ENCODE measurements at regions not wholly inside any gene's neighbourhood (a gene's known extent, or its start where the extent isn't known, plus 50 kb on each side); places are given as distances from the start of the nearest gene placed in this dataset.
"Not testable (repeated sequence)": the region's sequence is repeated elsewhere in the genome, so short reads cannot be mapped to it uniquely, and the experiment has no call there.

GRCh38 chr16:88151859-88152843 lies 200.9 kb downstream of the BANP start:
- not testable (repeated sequence) for H3K27ac ChIP-seq (ENCODE audit: low read depth, low read length); DNase-seq; H4K5ac ChIP-seq (ENCODE audit: low read length); H3K79me2 ChIP-seq (ENCODE audit: control insufficient read depth, insufficient read depth, low read length); H2BK15ac ChIP-seq (replicated peaks; ENCODE audit: low read depth); H3K4me2 ChIP-seq (ENCODE audit: low read length); H3K4me3 ChIP-seq (ENCODE audit: low read length); H3K18ac ChIP-seq (ENCODE audit: low read length); H3K36me3 ChIP-seq (ENCODE audit: control insufficient read depth, insufficient read depth, low read length); H4K8ac ChIP-seq (ENCODE audit: low read depth, low read length); H3K9ac ChIP-seq (ENCODE audit: low read length); H3K4me1 ChIP-seq (ENCODE audit: control insufficient read depth, low read depth, low read length); H3K27me3 ChIP-seq (ENCODE audit: insufficient read depth, low read length, poor library complexity); H2AK5ac ChIP-seq (ENCODE audit: low read length); H3K56ac ChIP-seq (ENCODE audit: low read length); H3K79me1 ChIP-seq (ENCODE audit: low read length); H3K4ac ChIP-seq (ENCODE audit: low read depth, low read length); H2BK5ac ChIP-seq (ENCODE audit: low read length); H2BK120ac ChIP-seq (ENCODE audit: low read depth, low read length); H3K23ac ChIP-seq (ENCODE audit: low read length)
- no CpG with 5 or more reads among the region's 27 CpGs for WGBS (ENCODE audit: extremely low coverage, insufficient coverage, low lambda C conversion rate)

GRCh38 chr16:88152879-88153278 lies 201.6 kb downstream of the BANP start:
- not testable (repeated sequence) for H3K4ac ChIP-seq (ENCODE audit: low read depth, low read length); H3K4me1 ChIP-seq (ENCODE audit: control insufficient read depth, low read depth, low read length); H3K79me1 ChIP-seq (ENCODE audit: low read length); H4K8ac ChIP-seq (ENCODE audit: low read depth, low read length); H3K23ac ChIP-seq (ENCODE audit: low read length); H2AK5ac ChIP-seq (ENCODE audit: low read length); H2BK120ac ChIP-seq (ENCODE audit: low read depth, low read length); H3K79me2 ChIP-seq (ENCODE audit: control insufficient read depth, insufficient read depth, low read length); H3K18ac ChIP-seq (ENCODE audit: low read length); H2BK5ac ChIP-seq (ENCODE audit: low read length); H3K27me3 ChIP-seq (ENCODE audit: insufficient read depth, low read length, poor library complexity); H3K56ac ChIP-seq (ENCODE audit: low read length); H2BK15ac ChIP-seq (replicated peaks; ENCODE audit: low read depth); H3K4me3 ChIP-seq (ENCODE audit: low read length); DNase-seq; H3K9ac ChIP-seq (ENCODE audit: low read length); H3K27ac ChIP-seq (ENCODE audit: low read depth, low read length); H3K4me2 ChIP-seq (ENCODE audit: low read length); H3K36me3 ChIP-seq (ENCODE audit: control insufficient read depth, insufficient read depth, low read length); H4K5ac ChIP-seq (ENCODE audit: low read length)
- WGBS (ENCODE audit: extremely low coverage, insufficient coverage, low lambda C conversion rate) = no CpG with 5 or more reads among the region's 20 CpGs

DNA sequence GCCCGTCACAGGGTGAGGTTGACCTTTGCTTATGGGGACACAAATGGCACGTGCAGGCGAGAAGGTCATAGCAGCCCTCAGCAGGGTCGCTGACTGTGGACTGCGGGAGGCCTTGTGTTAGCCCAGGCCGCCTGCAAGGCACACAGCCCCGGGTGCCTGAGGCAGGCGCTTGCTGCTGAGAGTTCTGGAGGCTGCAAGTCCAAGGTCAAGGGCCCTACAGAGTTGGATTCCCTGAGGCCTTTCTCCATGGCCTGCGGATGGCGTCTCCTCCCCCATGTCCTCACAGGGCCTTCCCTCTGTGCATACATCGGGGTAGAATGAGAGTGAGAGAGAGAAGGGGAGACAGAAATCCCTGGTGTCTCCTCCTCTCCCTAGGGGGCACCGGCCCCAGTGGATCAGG lies 202.3 kb downstream of the BANP start:
- not testable (repeated sequence) for DNase-seq; H3K79me1 ChIP-seq (ENCODE audit: low read length); H2AK5ac ChIP-seq (ENCODE audit: low read length); H3K36me3 ChIP-seq (ENCODE audit: control insufficient read depth, insufficient read depth, low read length); H3K18ac ChIP-seq (ENCODE audit: low read length); H3K4ac ChIP-seq (ENCODE audit: low read depth, low read length); H2BK5ac ChIP-seq (ENCODE audit: low read length); H3K9ac ChIP-seq (ENCODE audit: low read length); H3K4me1 ChIP-seq (ENCODE audit: control insufficient read depth, low read depth, low read length); H2BK15ac ChIP-seq (replicated peaks; ENCODE audit: low read depth); H3K56ac ChIP-seq (ENCODE audit: low read length); H2BK120ac ChIP-seq (ENCODE audit: low read depth, low read length); H3K4me3 ChIP-seq (ENCODE audit: low read length); H4K5ac ChIP-seq (ENCODE audit: low read length); H3K27ac ChIP-seq (ENCODE audit: low read depth, low read length); H3K4me2 ChIP-seq (ENCODE audit: low read length); H3K27me3 ChIP-seq (ENCODE audit: insufficient read depth, low read length, poor library complexity); H4K8ac ChIP-seq (ENCODE audit: low read depth, low read length); H3K23ac ChIP-seq (ENCODE audit: low read length); H3K79me2 ChIP-seq (ENCODE audit: control insufficient read depth, insufficient read depth, low read length)
- WGBS (ENCODE audit: extremely low coverage, insufficient coverage, low lambda C conversion rate) = no CpG with 5 or more reads among the region's 12 CpGs

DNA sequence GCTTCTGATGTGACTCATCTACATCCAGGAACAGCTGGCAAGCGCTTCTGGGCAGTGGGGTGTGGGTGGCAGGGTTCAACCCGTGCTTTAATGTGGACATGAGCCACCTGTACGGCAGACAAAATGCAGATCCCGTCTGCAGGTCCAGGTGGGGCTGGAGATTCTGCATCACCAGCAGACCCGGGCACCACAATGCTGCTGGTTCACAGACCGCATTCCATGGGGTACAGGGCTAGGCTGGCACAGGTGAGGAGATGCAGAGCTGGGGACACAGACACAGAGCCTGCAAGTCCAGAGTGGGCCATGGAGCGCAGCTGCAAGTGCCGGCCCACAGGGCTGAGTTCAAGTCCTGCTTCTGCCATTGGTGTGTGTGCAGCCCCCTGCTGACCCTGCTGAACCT lies 203.7 kb downstream of the BANP start:
- not testable (repeated sequence) for H3K79me1 ChIP-seq (ENCODE audit: low read length); H3K27me3 ChIP-seq (ENCODE audit: insufficient read depth, low read length, poor library complexity); H4K8ac ChIP-seq (ENCODE audit: low read depth, low read length); H2AK5ac ChIP-seq (ENCODE audit: low read length); H3K9ac ChIP-seq (ENCODE audit: low read length); DNase-seq; H2BK15ac ChIP-seq (replicated peaks; ENCODE audit: low read depth); H3K4ac ChIP-seq (ENCODE audit: low read depth, low read length); H3K18ac ChIP-seq (ENCODE audit: low read length); H3K36me3 ChIP-seq (ENCODE audit: control insufficient read depth, insufficient read depth, low read length); H3K4me1 ChIP-seq (ENCODE audit: control insufficient read depth, low read depth, low read length); H2BK120ac ChIP-seq (ENCODE audit: low read depth, low read length); H3K27ac ChIP-seq (ENCODE audit: low read depth, low read length); H3K56ac ChIP-seq (ENCODE audit: low read length); H2BK5ac ChIP-seq (ENCODE audit: low read length); H4K5ac ChIP-seq (ENCODE audit: low read length); H3K79me2 ChIP-seq (ENCODE audit: control insufficient read depth, insufficient read depth, low read length); H3K4me3 ChIP-seq (ENCODE audit: low read length); H3K23ac ChIP-seq (ENCODE audit: low read length); H3K4me2 ChIP-seq (ENCODE audit: low read length)
- WGBS (ENCODE audit: extremely low coverage, insufficient coverage, low lambda C conversion rate) = no CpG with 5 or more reads among the region's 8 CpGs

GRCh38 chr16:88155681-88156080 lies 204.4 kb downstream of the BANP start:
- not testable (repeated sequence) for H3K56ac ChIP-seq (ENCODE audit: low read length); H2BK15ac ChIP-seq (replicated peaks; ENCODE audit: low read depth); H3K79me2 ChIP-seq (ENCODE audit: control insufficient read depth, insufficient read depth, low read length); H3K4me2 ChIP-seq (ENCODE audit: low read length); DNase-seq; H3K27ac ChIP-seq (ENCODE audit: low read depth, low read length); H3K4me1 ChIP-seq (ENCODE audit: control insufficient read depth, low read depth, low read length); H3K4me3 ChIP-seq (ENCODE audit: low read length); H3K79me1 ChIP-seq (ENCODE audit: low read length); H3K23ac ChIP-seq (ENCODE audit: low read length); H2BK5ac ChIP-seq (ENCODE audit: low read length); H3K9ac ChIP-seq (ENCODE audit: low read length); H3K4ac ChIP-seq (ENCODE audit: low read depth, low read length); H3K27me3 ChIP-seq (ENCODE audit: insufficient read depth, low read length, poor library complexity); H3K36me3 ChIP-seq (ENCODE audit: control insufficient read depth, insufficient read depth, low read length); H3K18ac ChIP-seq (ENCODE audit: low read length); H4K5ac ChIP-seq (ENCODE audit: low read length); H4K8ac ChIP-seq (ENCODE audit: low read depth, low read length); H2BK120ac ChIP-seq (ENCODE audit: low read depth, low read length); H2AK5ac ChIP-seq (ENCODE audit: low read length)
- WGBS (ENCODE audit: extremely low coverage, insufficient coverage, low lambda C conversion rate) = no CpG with 5 or more reads among the region's 10 CpGs
